Endothelial cell of umbilical vein (primary cell): ENCODE measurements at regions not wholly inside any gene's neighbourhood (a gene's known extent, or its start where the extent isn't known, plus 50 kb on each side); places are given as distances from the start of the nearest gene placed in this dataset.

ENCODE experiments used
- BruUV-seq: library from RNA; stranded (reverse); fragments of 400-500 nt; replicated peaks from 2 replicates; lab custom pipeline; 2021; lab: Mats Ljungman, UMichigan
- CTCF ChIA-PET: fragments of 300-600, 350-600 bp; sonication (Branson Sonifier 250); formaldehyde crosslinking; loops from one replicate; lab custom pipeline; 2021; ENCODE audit warnings: antibody characterized with exemption, inconsistent platforms; lab: Charles Lee
- POLR2A ChIA-PET: fragments of 300-600, 350-600 bp; sonication (Branson Sonifier 250); formaldehyde crosslinking; loops from one replicate; lab custom pipeline; 2021; ENCODE audit warnings: antibody characterized with exemption, inconsistent platforms; lab: Charles Lee
- DNase-seq: peaks from one replicate; pipeline ENCODE4 v3.0.0-alpha.2; 2011; ENCODE audit warnings: low read depth, low spot score
- FAIRE-seq: peaks from 2 replicates; lab custom pipeline; 2011; peaks lifted over from hg19 to GRCh38; lab: Jason Lieb, UNC
- H2AFZ ChIP-seq: 2 replicates; pipeline ENCODE4 v1.6.0; 2012; ENCODE audit warnings: low read depth, low read length, control low read depth, inconsistent platforms
- H3K27ac ChIP-seq: 2 replicates; pipeline ENCODE4 v1.5.1; 2011; ENCODE audit warnings: low read depth, mild to moderate bottlenecking, control low read depth, low read length, moderate library complexity; ENCODE audit not compliant: insufficient read depth
- H3K27me3 ChIP-seq, 2 experiments: 2 replicates each; pipeline versions ENCODE4 v1.6.0 to v1.6.1; 2011; ENCODE audit warnings: low read length in 2 of 2, mixed read lengths in 1 of 2; ENCODE audit not compliant: control insufficient read depth in 2 of 2, insufficient read depth in 2 of 2
- H3K36me3 ChIP-seq, 2 experiments: 2 replicates in 1 of 2; 3 replicates in 1 of 2; pipeline ENCODE4 v1.5.1; 2011; ENCODE audit warnings: low read length in 2 of 2, mild to moderate bottlenecking in 1 of 2, moderate library complexity in 1 of 2; ENCODE audit not compliant: control insufficient read depth in 2 of 2, insufficient read depth in 2 of 2; ENCODE audit errors: extremely low read depth in 1 of 2
- H3K4me1 ChIP-seq: 3 replicates; pipeline ENCODE4 v1.5.1; 2011; ENCODE audit warnings: mild to moderate bottlenecking, low read length; ENCODE audit not compliant: control insufficient read depth, insufficient read depth; ENCODE audit errors: extremely low read depth
- H3K4me2 ChIP-seq: 2 replicates; pipeline ENCODE4 v1.6.1; 2011; ENCODE audit warnings: low read length, control low read depth, mixed read lengths; ENCODE audit not compliant: insufficient read depth
- H3K4me3 ChIP-seq, 3 experiments: fragments of 200-600 bp in 1 of 3; sonication (generic), shearing (Covaris generic) in 1 of 3; replicated peaks in 1 of 3; 2 replicates each; pipeline ENCODE4 v1.5.1; 2011 to 2016; ENCODE audit warnings: control low read depth in 3 of 3, low read length in 3 of 3, mild to moderate bottlenecking in 2 of 3, inconsistent platforms in 1 of 3, low read depth in 1 of 3, moderate library complexity in 1 of 3; ENCODE audit not compliant: insufficient read depth in 1 of 3
- H3K79me2 ChIP-seq: 2 replicates; pipeline ENCODE4 v1.6.0; 2012; ENCODE audit warnings: low read length, inconsistent platforms; ENCODE audit not compliant: control insufficient read depth, insufficient read depth
- H3K9ac ChIP-seq: replicated peaks from 2 replicates; pipeline ENCODE3; 2011; ENCODE audit warnings: low read length, control low read depth; ENCODE audit not compliant: insufficient read depth; ENCODE audit errors: extremely low read depth
- H3K9me1 ChIP-seq: replicated peaks from 3 replicates; pipeline ENCODE4 v1.6.0; 2011; ENCODE audit warnings: mild to moderate bottlenecking, low read length; ENCODE audit not compliant: control insufficient read depth, insufficient read depth; ENCODE audit errors: extremely low read depth
- H3K9me3 ChIP-seq: replicated peaks from 2 replicates; pipeline ENCODE4 v1.5.1; 2012; ENCODE audit warnings: low read length, inconsistent platforms; ENCODE audit not compliant: control insufficient read depth, insufficient read depth
- H4K20me1 ChIP-seq: replicated peaks from 2 replicates; pipeline ENCODE3; 2011; ENCODE audit warnings: mild to moderate bottlenecking, low read length; ENCODE audit not compliant: control insufficient read depth, insufficient read depth; ENCODE audit errors: extremely low read depth
- CTCF ChIP-seq, 2 donors: IDR thresholded peaks; 1 replicate in 1 of 2; 2 replicates in 1 of 2; pipeline ENCODE4 v1.5.1; 2011; ENCODE audit warnings: low read length in 2 of 2, mild to moderate bottlenecking in 2 of 2, moderate library complexity in 2 of 2, control low read depth in 1 of 2, inconsistent platforms in 1 of 2, low read depth in 1 of 2; ENCODE audit not compliant: insufficient read depth in 1 of 2; ENCODE audit errors: extremely low read depth in 1 of 2
- EZH2 ChIP-seq: IDR thresholded peaks from 2 replicates; pipeline ENCODE4 v1.6.1; 2012; ENCODE audit warnings: borderline replicate concordance, low read depth, mild to moderate bottlenecking, moderate library complexity, low read length, inconsistent platforms; ENCODE audit not compliant: severe bottlenecking
- FOS ChIP-seq: IDR thresholded peaks from 2 replicates; pipeline ENCODE4 v1.6.1; 2011; ENCODE audit warnings: mild to moderate bottlenecking, low read length, moderate library complexity, borderline replicate concordance; ENCODE audit not compliant: insufficient read depth
- GATA2 ChIP-seq: IDR thresholded peaks from 2 replicates; pipeline ENCODE4 v1.7.0; 2011; ENCODE audit warnings: low read depth, mild to moderate bottlenecking, moderate library complexity, mixed read lengths, low read length; ENCODE audit not compliant: insufficient read length, insufficient read depth
- MAX ChIP-seq: IDR thresholded peaks from 2 replicates; pipeline ENCODE4 v1.6.1; 2011; ENCODE audit not compliant: insufficient read depth, insufficient read length
- MYC ChIP-seq: IDR thresholded peaks from one replicate; pipeline ENCODE4 v1.6.1; 2011; ENCODE audit warnings: mild to moderate bottlenecking, low read depth, low read length
- POLR2A ChIP-seq: IDR thresholded peaks from 2 replicates; pipeline ENCODE4 v1.6.1; 2012; ENCODE audit warnings: low read depth, mild to moderate bottlenecking, control low read depth, low read length
- dilution Hi-C: fragments of 300-500 bp; cut with MboI; formaldehyde crosslinking; loops from one replicate; pipeline ENCODE4 v1.15.0; 2019; ENCODE audit warnings: low sequenced_read_pairs; ENCODE audit not compliant: extremely low pct_ligation_motif_present
- intact Hi-C: fragments of 100-400 bp; cut with micrococcal nuclease; formaldehyde crosslinking; loops from one replicate; pipeline ENCODE4 v1.10.0; 2022

- DNase-seq (peak; percentile 82), FAIRE-seq (peak; percentile 33)
- Histone ChIP-seq H3K4me3 (no peak overlapping the region), H3K27me3 (no peaks in the 10 kb centered on the region), H2AFZ (no peak overlapping the region), H3K4me1 (peaks cover 59% of the 10 kb centered on the region), H3K9me1 (no peaks in the 10 kb centered on the region), H3K27ac (no peak overlapping the region), H3K9ac (no peak overlapping the region), H3K79me2 (peaks cover 22% of the 10 kb centered on the region), H3K9me3 (no peaks in the 10 kb centered on the region), H3K36me3 (no peaks in the 10 kb centered on the region), H3K4me2 (peak overlapping the region; percentile 15), H4K20me1 (no peaks in the 10 kb centered on the region)
- dilution Hi-C loops: no loop called here
- no peak for TF ChIP-seq MAX
- TF ChIP-seq EZH2: no peak
- TF ChIP-seq MYC: no peak
- no peak for TF ChIP-seq GATA2
- TF ChIP-seq CTCF (IDR thresholded peaks at IDR 0.05; ENCODE audit: extremely low read depth in 1 of 2, insufficient read depth in 1 of 2, low read depth in 1 of 2, low read length in 2 of 2): no peak
- no peak for TF ChIP-seq POLR2A
- TF ChIP-seq FOS: no peak
- CTCF ChIA-PET: interaction anchor here (0.7 kb wide), 1 partner anchor 26 kb away, joined by 3 read pairs; no protein-coding TSS in a partner anchor
- intact Hi-C loops: loop anchor here (5.0 to 10.0 kb wide), 3 partner anchors 53 to 420 kb away; no protein-coding TSS in a partner anchor
- BruUV-seq: no TSS peak
- POLR2A ChIA-PET: no interaction called here
Observed at GRCh38 chr21:16534408-16535101, 804.8 kb downstream of the USP25 start.
